ENCODE measurements at regions not wholly inside any gene's neighbourhood (a gene's known extent, or its start where the extent isn't known, plus 50 kb on each side); places are given as distances from the start of the nearest gene placed in this dataset.

- Histone ChIP-seq H3K4me1 (ENCODE audit: control insufficient read depth, insufficient read depth, low read length) (peaks cover 2% of the 10 kb centered on the region; the same call in 1 of the 2 replicates), H2BK15ac (ENCODE audit: low read depth, low read length) (no peak overlapping the region), H3K4me3 (ENCODE audit: insufficient read depth, low read depth, low read length) (no peak overlapping the region), H3K18ac (ENCODE audit: low read depth, low read length) (no peak overlapping the region), H2BK5ac (ENCODE audit: low read depth, low read length, poor library complexity, severe bottlenecking) (no peak overlapping the region), H4K5ac (ENCODE audit: low read depth, low read length) (no peak overlapping the region), H3K27me3 (ENCODE audit: control insufficient read depth, insufficient read depth, low read length) (no peaks in the 10 kb centered on the region), H2AFZ (replicated peaks; ENCODE audit: low read length, poor library complexity) (no peak overlapping the region), H2BK120ac (ENCODE audit: low read depth, low read length) (no peak overlapping the region), H3K14ac (replicated peaks; ENCODE audit: low read depth, low read length) (no peak overlapping the region), H4K20me1 (ENCODE audit: insufficient read depth, low read length) (no peaks in the 10 kb centered on the region), H3K4ac (ENCODE audit: low read depth, low read length) (no peak overlapping the region), H3K9me1 (ENCODE audit: insufficient read depth, low read length) (no peaks in the 10 kb centered on the region), H3K56ac (ENCODE audit: extremely low read depth, insufficient read depth, low read length) (no peak overlapping the region), H3K4me2 (ENCODE audit: low read depth, low read length) (no peak overlapping the region), H2AK9ac (replicated peaks; ENCODE audit: low read depth, low read length, poor library complexity) (no peak overlapping the region), H3K9me3 (ENCODE audit: control insufficient read depth, insufficient read depth, low read length) (no peaks in the 10 kb centered on the region; the same call in 1 of the 2 replicates), H4K8ac (ENCODE audit: low read depth in 2 of 2, low read length in 2 of 2) (no peak overlapping the region), H3K23ac (ENCODE audit: low read depth, low read length) (no peak overlapping the region), H4K91ac (ENCODE audit: insufficient read depth, low read depth, low read length) (no peak overlapping the region), H3K36me3 (ENCODE audit: control insufficient read depth, insufficient read depth, low read length) (no peaks in the 10 kb centered on the region), H2AK5ac (ENCODE audit: low read depth, low read length) (no peak overlapping the region), H2BK20ac (ENCODE audit: low read depth, low read length) (no peak overlapping the region), H3K27ac (ENCODE audit: insufficient read depth, low read length) (no peak overlapping the region), H3K9ac (ENCODE audit: low read depth, low read length) (no peak overlapping the region), H3K79me1 (ENCODE audit: low read depth in 1 of 2, low read length in 2 of 2) (no peaks in the 10 kb centered on the region)
- no peak for TF ChIP-seq MXI1 (IDR thresholded peaks at IDR 0.05; ENCODE audit: borderline replicate concordance, low read depth, low read length)
- TF ChIP-seq RFX5 (IDR thresholded peaks at IDR 0.05; ENCODE audit: low read depth, low read length) = no peak
- no peak for TF ChIP-seq ELK1 (IDR thresholded peaks at IDR 0.05; ENCODE audit: borderline replicate concordance, low read depth, low read length)
- no peak for TF ChIP-seq RAD21 (IDR thresholded peaks at IDR 0.05; ENCODE audit: low read length)
- no peak for TF ChIP-seq SMC3 (IDR thresholded peaks at IDR 0.05; ENCODE audit: low read depth, low read length)
- TF ChIP-seq BHLHE40 (IDR thresholded peaks at IDR 0.05; ENCODE audit: low read depth, low read length) = no peak
- no peak for TF ChIP-seq MAZ (IDR thresholded peaks at IDR 0.05; ENCODE audit: borderline replicate concordance, low read depth, low read length)
- no peak for TF ChIP-seq CEBPB (IDR thresholded peaks at IDR 0.05; ENCODE audit: low read depth, low read length)
- no peak for TF ChIP-seq CHD1 (IDR thresholded peaks at IDR 0.05; ENCODE audit: low read depth, low read length)
- WGBS, 2 experiments (ENCODE audit: extremely low coverage in 2 of 2, insufficient read length in 1 of 2) = 42% methylated on average over 2 of the region's 5 CpGs; no CpG with 5 or more reads in 1 of the 2 experiments
- DNase-seq (no peak), ATAC-seq (ENCODE audit: low read depth) (no peak)
- ChIA-PET POLR2A (ENCODE audit: unreplicated experiment) (no interaction called here), CTCF (no interaction called here)
- in situ Hi-C loops (cut with MboI; ENCODE audit: low sequenced_read_pairs) (no loop called here), intact Hi-C loops (cut with micrococcal nuclease) (no loop called here), dilution Hi-C loops (cut with HindIII; ENCODE audit: low sequenced_read_pairs, unreplicated experiment) (no loop called here)
- BruUV-seq (replicated peaks) = no TSS peak
These were observed 59.2 kb downstream of the IL12A start for GRCh38 chr3:160047876-160048275.

Measured in IMR-90 (cell line).